ENCODE measurements at regions not wholly inside any gene's neighbourhood (a gene's known extent, or its start where the extent isn't known, plus 50 kb on each side); places are given as distances from the start of the nearest gene placed in this dataset.

DNA sequence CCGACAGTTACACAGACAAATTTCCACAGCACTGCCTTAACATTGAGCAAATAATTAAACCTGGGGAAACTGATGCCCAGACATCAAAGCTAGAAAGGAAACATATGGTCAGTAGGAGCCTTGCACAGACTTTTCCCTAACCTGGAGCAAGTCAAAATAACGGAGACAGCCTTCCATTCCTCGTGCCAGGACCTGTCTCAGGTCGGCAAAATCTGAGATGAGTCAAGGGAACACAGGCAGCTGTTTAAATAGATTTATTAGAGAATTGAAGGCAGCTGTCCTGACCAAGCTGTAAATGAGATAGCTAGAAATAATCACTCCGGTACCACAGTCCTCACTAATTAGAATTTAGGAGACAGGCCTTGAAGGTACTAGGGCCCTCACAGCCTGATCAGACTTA lies 81.2 kb downstream of the RAMP3 start:
- TF ChIP-seq ZFP41 (CRISPR knock-in tag; IDR thresholded peaks at IDR 0.05; ENCODE audit: borderline replicate concordance) (no peak), GABPB1 (CRISPR knock-in tag; IDR thresholded peaks at IDR 0.05) (no peak), ZNF772 (CRISPR knock-in tag; IDR thresholded peaks at IDR 0.05) (no peak), CBX5 (CRISPR knock-in tag; IDR thresholded peaks at IDR 0.05; ENCODE audit: borderline replicate concordance) (no peak), ATF1 (CRISPR knock-in tag; IDR thresholded peaks at IDR 0.05) (no peak), ZSCAN31 (CRISPR knock-in tag; IDR thresholded peaks at IDR 0.05; ENCODE audit: low read depth) (no peak), SP1 (IDR thresholded peaks at IDR 0.05) (no peak), SP1 (CRISPR knock-in tag; IDR thresholded peaks at IDR 0.05) (no peak), ZNF296 (CRISPR knock-in tag; conservative IDR thresholded peaks at IDR 0.05) (no peak), EZH2 (conservative IDR thresholded peaks at IDR 0.05; ENCODE audit: low read depth, low read length) (no peak), POLR2AphosphoS5 (IDR thresholded peaks at IDR 0.05; ENCODE audit: low read depth, low read length) (no peak)
- TF ChIP-seq, protein P1, sequence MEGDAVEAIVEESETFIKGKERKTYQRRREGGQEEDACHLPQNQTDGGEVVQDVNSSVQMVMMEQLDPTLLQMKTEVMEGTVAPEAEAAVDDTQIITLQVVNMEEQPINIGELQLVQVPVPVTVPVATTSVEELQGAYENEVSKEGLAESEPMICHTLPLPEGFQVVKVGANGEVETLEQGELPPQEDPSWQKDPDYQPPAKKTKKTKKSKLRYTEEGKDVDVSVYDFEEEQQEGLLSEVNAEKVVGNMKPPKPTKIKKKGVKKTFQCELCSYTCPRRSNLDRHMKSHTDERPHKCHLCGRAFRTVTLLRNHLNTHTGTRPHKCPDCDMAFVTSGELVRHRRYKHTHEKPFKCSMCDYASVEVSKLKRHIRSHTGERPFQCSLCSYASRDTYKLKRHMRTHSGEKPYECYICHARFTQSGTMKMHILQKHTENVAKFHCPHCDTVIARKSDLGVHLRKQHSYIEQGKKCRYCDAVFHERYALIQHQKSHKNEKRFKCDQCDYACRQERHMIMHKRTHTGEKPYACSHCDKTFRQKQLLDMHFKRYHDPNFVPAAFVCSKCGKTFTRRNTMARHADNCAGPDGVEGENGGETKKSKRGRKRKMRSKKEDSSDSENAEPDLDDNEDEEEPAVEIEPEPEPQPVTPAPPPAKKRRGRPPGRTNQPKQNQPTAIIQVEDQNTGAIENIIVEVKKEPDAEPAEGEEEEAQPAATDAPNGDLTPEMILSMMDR (CRISPR knock-in tag; IDR thresholded peaks at IDR 0.05), result no peak
- TF ChIP-seq, protein P2, sequence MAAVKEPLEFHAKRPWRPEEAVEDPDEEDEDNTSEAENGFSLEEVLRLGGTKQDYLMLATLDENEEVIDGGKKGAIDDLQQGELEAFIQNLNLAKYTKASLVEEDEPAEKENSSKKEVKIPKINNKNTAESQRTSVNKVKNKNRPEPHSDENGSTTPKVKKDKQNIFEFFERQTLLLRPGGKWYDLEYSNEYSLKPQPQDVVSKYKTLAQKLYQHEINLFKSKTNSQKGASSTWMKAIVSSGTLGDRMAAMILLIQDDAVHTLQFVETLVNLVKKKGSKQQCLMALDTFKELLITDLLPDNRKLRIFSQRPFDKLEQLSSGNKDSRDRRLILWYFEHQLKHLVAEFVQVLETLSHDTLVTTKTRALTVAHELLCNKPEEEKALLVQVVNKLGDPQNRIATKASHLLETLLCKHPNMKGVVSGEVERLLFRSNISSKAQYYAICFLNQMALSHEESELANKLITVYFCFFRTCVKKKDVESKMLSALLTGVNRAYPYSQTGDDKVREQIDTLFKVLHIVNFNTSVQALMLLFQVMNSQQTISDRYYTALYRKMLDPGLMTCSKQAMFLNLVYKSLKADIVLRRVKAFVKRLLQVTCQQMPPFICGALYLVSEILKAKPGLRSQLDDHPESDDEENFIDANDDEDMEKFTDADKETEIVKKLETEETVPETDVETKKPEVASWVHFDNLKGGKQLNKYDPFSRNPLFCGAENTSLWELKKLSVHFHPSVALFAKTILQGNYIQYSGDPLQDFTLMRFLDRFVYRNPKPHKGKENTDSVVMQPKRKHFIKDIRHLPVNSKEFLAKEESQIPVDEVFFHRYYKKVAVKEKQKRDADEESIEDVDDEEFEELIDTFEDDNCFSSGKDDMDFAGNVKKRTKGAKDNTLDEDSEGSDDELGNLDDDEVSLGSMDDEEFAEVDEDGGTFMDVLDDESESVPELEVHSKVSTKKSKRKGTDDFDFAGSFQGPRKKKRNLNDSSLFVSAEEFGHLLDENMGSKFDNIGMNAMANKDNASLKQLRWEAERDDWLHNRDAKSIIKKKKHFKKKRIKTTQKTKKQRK (IDR thresholded peaks at IDR 0.05; ENCODE audit: low read length), result no peak
